ENCODE measurements at regions not wholly inside any gene's neighbourhood (a gene's known extent, or its start where the extent isn't known, plus 50 kb on each side); places are given as distances from the start of the nearest gene placed in this dataset.

DNA sequence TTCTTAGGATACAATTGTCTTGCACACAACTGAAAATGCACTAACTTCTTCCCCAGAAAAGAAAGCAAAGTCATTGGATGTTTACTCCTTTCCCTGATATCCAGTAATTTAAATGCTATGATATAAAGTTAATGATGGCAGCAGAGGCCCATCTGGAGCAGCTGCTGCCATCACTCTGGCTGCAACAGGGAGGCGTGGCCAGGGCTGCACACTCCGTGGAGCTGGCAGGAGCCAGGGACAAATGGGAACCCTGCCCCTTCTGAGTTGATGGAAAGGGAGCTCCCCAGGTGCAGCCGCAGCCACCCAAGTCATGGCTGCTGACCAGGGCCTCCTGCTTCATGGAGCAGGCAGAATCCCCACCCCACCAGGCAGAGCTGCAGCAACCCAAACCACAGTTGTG is 72.6 kb upstream of the ALDH1A3 start:
- no peak overlapping the region for H3K4me2 ChIP-seq (ENCODE audit: low read depth, low read length, poor library complexity, severe bottlenecking)

DNA sequence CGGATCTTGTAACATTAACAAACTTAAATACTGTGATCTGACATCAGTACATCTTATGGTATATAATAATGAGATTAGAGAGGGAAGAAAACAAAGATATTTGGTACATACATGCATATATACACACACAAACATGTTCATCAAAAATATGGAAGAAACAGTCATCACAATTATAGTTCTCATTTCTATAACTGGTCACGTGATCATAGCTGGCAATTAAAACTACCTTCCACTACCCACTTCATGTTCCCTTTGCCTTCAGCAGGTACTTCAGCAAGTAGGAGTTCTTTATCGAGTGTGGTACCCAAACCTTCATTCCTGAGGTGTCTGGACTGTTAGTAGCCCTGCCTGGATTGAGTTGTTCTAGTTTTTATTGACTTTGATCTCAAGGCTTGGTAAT is 70.9 kb upstream of the ALDH1A3 start:
- Histone ChIP-seq H3K79me2 (ENCODE audit: insufficient read depth, low read length) (no peaks in the 10 kb centered on the region), H3K9me3 (ENCODE audit: insufficient read depth, low read depth, low read length) (peaks cover 26% of the 10 kb centered on the region; the same call in 1 of the 2 replicates), H4K20me1 (ENCODE audit: insufficient read depth, low read length, poor library complexity, severe bottlenecking) (no peaks in the 10 kb centered on the region)

More for the DNA sequence above, 72.6 kb upstream of the ALDH1A3 start:
- H3K9ac ChIP-seq (ENCODE audit: low read depth, low read length, poor library complexity, severe bottlenecking), result no peak overlapping the region
- TF ChIP-seq, protein P1, sequence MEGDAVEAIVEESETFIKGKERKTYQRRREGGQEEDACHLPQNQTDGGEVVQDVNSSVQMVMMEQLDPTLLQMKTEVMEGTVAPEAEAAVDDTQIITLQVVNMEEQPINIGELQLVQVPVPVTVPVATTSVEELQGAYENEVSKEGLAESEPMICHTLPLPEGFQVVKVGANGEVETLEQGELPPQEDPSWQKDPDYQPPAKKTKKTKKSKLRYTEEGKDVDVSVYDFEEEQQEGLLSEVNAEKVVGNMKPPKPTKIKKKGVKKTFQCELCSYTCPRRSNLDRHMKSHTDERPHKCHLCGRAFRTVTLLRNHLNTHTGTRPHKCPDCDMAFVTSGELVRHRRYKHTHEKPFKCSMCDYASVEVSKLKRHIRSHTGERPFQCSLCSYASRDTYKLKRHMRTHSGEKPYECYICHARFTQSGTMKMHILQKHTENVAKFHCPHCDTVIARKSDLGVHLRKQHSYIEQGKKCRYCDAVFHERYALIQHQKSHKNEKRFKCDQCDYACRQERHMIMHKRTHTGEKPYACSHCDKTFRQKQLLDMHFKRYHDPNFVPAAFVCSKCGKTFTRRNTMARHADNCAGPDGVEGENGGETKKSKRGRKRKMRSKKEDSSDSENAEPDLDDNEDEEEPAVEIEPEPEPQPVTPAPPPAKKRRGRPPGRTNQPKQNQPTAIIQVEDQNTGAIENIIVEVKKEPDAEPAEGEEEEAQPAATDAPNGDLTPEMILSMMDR (conservative IDR thresholded peaks at IDR 0.05; ENCODE audit: low read length), result no peak
- TF ChIP-seq EZH2phosphoT487 (IDR thresholded peaks at IDR 0.05; ENCODE audit: borderline replicate concordance), result no peak
- H2AFZ ChIP-seq (ENCODE audit: low read length), result no peak overlapping the region
- H3F3A ChIP-seq (ENCODE audit: low read depth), result no peaks in the 10 kb centered on the region
- peaks cover 18% of the 10 kb centered on the region for H3K4me1 ChIP-seq (ENCODE audit: insufficient read depth, low read length, poor library complexity, severe bottlenecking)
- peaks cover 23% of the 10 kb centered on the region; the same call in 1 of the 2 replicates for H3K9me3 ChIP-seq (ENCODE audit: insufficient read depth, low read depth, low read length)
- H3K27me3 ChIP-seq (ENCODE audit: insufficient read depth, low read length, poor library complexity, severe bottlenecking), result no peaks in the 10 kb centered on the region
- H3K4me3 ChIP-seq (ENCODE audit: low read length, poor library complexity, severe bottlenecking), result no peak overlapping the region
- H3K79me2 ChIP-seq (ENCODE audit: insufficient read depth, low read length), result no peaks in the 10 kb centered on the region
- H4K20me1 ChIP-seq (ENCODE audit: insufficient read depth, low read length, poor library complexity, severe bottlenecking), result no peaks in the 10 kb centered on the region
- H3K36me3 ChIP-seq (ENCODE audit: insufficient read depth, low read length), result no peaks in the 10 kb centered on the region
- no peaks in the 10 kb centered on the region for H3K9me2 ChIP-seq (replicated peaks; ENCODE audit: low read depth, low read length)

DNA sequence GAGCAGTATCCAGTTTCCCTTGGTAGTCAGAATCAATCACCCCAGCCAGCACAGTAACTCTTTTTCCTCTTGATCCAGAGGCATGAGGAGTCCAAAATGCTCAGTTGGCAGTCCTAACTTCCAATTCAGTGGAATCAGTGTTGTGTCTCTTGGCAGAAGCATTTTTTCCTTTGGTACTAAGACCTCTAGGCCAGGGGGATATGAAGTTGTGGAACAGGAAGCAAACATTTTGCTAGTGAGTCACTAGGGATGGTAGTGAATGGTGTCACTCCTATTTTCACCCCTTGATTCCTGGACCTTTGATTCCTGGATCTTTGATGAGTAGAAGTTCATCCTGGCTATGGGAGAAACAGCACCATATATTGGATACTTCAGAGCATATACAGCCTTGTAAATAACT is 70.5 kb upstream of the ALDH1A3 start:
- Histone ChIP-seq H3F3A (ENCODE audit: low read depth) (no peaks in the 10 kb centered on the region), H4K20me1 (ENCODE audit: insufficient read depth, low read length, poor library complexity, severe bottlenecking) (no peaks in the 10 kb centered on the region), H3K4me1 (ENCODE audit: insufficient read depth, low read length, poor library complexity, severe bottlenecking) (no peaks in the 10 kb centered on the region), H3K4me2 (ENCODE audit: low read depth, low read length, poor library complexity, severe bottlenecking) (no peak overlapping the region), H3K9ac (ENCODE audit: low read depth, low read length, poor library complexity, severe bottlenecking) (no peak overlapping the region), H3K4me3 (ENCODE audit: low read length, poor library complexity, severe bottlenecking) (no peak overlapping the region), H3K9me2 (replicated peaks; ENCODE audit: low read depth, low read length) (no peaks in the 10 kb centered on the region), H3K79me2 (ENCODE audit: insufficient read depth, low read length) (no peaks in the 10 kb centered on the region), H3K27me3 (ENCODE audit: insufficient read depth, low read length, poor library complexity, severe bottlenecking) (no peaks in the 10 kb centered on the region), H2AFZ (ENCODE audit: low read length) (no peak overlapping the region), H3K36me3 (ENCODE audit: insufficient read depth, low read length) (no peaks in the 10 kb centered on the region), H3K9me3 (ENCODE audit: insufficient read depth, low read depth, low read length) (peaks cover 26% of the 10 kb centered on the region; the same call in 1 of the 2 replicates)
- TF ChIP-seq, protein P1 (conservative IDR thresholded peaks at IDR 0.05; ENCODE audit: low read length), result no peak
- no peak for TF ChIP-seq EZH2phosphoT487 (IDR thresholded peaks at IDR 0.05; ENCODE audit: borderline replicate concordance)

More for the DNA sequence above, 70.9 kb upstream of the ALDH1A3 start:
- no peak overlapping the region for H3K9ac ChIP-seq (ENCODE audit: low read depth, low read length, poor library complexity, severe bottlenecking)
- H3K9me2 ChIP-seq (replicated peaks; ENCODE audit: low read depth, low read length), result no peaks in the 10 kb centered on the region
- no peak overlapping the region for H3K4me3 ChIP-seq (ENCODE audit: low read length, poor library complexity, severe bottlenecking)
- H3K4me2 ChIP-seq (ENCODE audit: low read depth, low read length, poor library complexity, severe bottlenecking), result no peak overlapping the region
- no peak overlapping the region for H2AFZ ChIP-seq (ENCODE audit: low read length)
- no peaks in the 10 kb centered on the region for H3K27me3 ChIP-seq (ENCODE audit: insufficient read depth, low read length, poor library complexity, severe bottlenecking)
- TF ChIP-seq EZH2phosphoT487 (IDR thresholded peaks at IDR 0.05; ENCODE audit: borderline replicate concordance), result no peak
- TF ChIP-seq, protein P1 (conservative IDR thresholded peaks at IDR 0.05; ENCODE audit: low read length), result no peak
- no peaks in the 10 kb centered on the region for H3F3A ChIP-seq (ENCODE audit: low read depth)
- no peaks in the 10 kb centered on the region for H3K36me3 ChIP-seq (ENCODE audit: insufficient read depth, low read length)
- peaks cover 3% of the 10 kb centered on the region for H3K4me1 ChIP-seq (ENCODE audit: insufficient read depth, low read length, poor library complexity, severe bottlenecking)
